IMR-90 (cell line): ENCODE measurements at regions not wholly inside any gene's neighbourhood (a gene's known extent, or its start where the extent isn't known, plus 50 kb on each side); places are given as distances from the start of the nearest gene placed in this dataset.

Source experiments
- ATAC-seq: fragments of 200-7000 bp; cut with Tn5 transposase; 2 replicates; pipeline ENCODE4 v1.9.1; 2020; ENCODE audit warnings: low read depth, mild to moderate bottlenecking, moderate library complexity
- BruUV-seq: library from RNA; stranded (reverse); fragments of 400-500 nt; replicated peaks from 2 replicates; lab custom pipeline; 2021; lab: Mats Ljungman, UMichigan
- CTCF ChIA-PET: fragments of 300-600 bp; formaldehyde crosslinking; extraction: SDS; loops from one replicate; lab custom pipeline; 2021; ENCODE audit warnings: antibody characterized with exemption; lab: Yijun Ruan, JAX
- POLR2A ChIA-PET: fragments of 300-600 bp; sonication (Branson Sonifier 250); formaldehyde crosslinking; loops from one replicate; lab custom pipeline; 2022; ENCODE audit warnings: antibody characterized with exemption; ENCODE audit not compliant: unreplicated experiment; lab: Charles Lee
- DNase-seq: peaks from one replicate; pipeline ENCODE4 v3.0.0; 2013
- H2AFZ ChIP-seq: replicated peaks from 2 replicates; pipeline ENCODE3; 2013; ENCODE audit warnings: low read length, mild to moderate bottlenecking; ENCODE audit not compliant: poor library complexity
- H2AK5ac ChIP-seq: 2 replicates; pipeline ENCODE4 v1.6.1; 2013; ENCODE audit warnings: low read depth, low read length, inconsistent platforms
- H2AK9ac ChIP-seq: replicated peaks from 2 replicates; pipeline ENCODE3; 2013; ENCODE audit warnings: mild to moderate bottlenecking, low read depth, low read length, moderate library complexity; ENCODE audit not compliant: poor library complexity
- H2BK120ac ChIP-seq: 2 replicates; pipeline ENCODE4 v1.6.1; 2013; ENCODE audit warnings: low read depth, low read length, inconsistent platforms
- H2BK15ac ChIP-seq: 3 replicates; pipeline ENCODE4 v1.6.1; 2013; ENCODE audit warnings: low read depth, low read length, inconsistent platforms
- H2BK20ac ChIP-seq: 2 replicates; pipeline ENCODE4 v1.6.1; 2013; ENCODE audit warnings: low read depth, mild to moderate bottlenecking, inconsistent platforms, low read length, moderate library complexity
- H2BK5ac ChIP-seq: 2 replicates; pipeline ENCODE4 v1.6.1; 2013; ENCODE audit warnings: mild to moderate bottlenecking, low read depth, low read length, inconsistent platforms; ENCODE audit not compliant: poor library complexity, severe bottlenecking
- H3K14ac ChIP-seq: replicated peaks from 2 replicates; pipeline ENCODE4 v1.6.1; 2013; ENCODE audit warnings: low read depth, low read length, inconsistent platforms
- H3K18ac ChIP-seq: 2 replicates; pipeline ENCODE4 v1.6.1; 2013; ENCODE audit warnings: low read depth, low read length, control low read depth
- H3K23ac ChIP-seq: 2 replicates; pipeline ENCODE4 v1.6.1; 2013; ENCODE audit warnings: low read depth, low read length, inconsistent platforms
- H3K27ac ChIP-seq: 2 replicates; pipeline ENCODE4 v1.5.1; 2013; ENCODE audit warnings: mild to moderate bottlenecking, control low read depth, low read length; ENCODE audit not compliant: insufficient read depth
- H3K27me3 ChIP-seq: 2 replicates; pipeline ENCODE4 v1.6.1; 2013; ENCODE audit warnings: low read length; ENCODE audit not compliant: control insufficient read depth, insufficient read depth
- H3K36me3 ChIP-seq: 2 replicates; pipeline ENCODE4 v1.6.1; 2013; ENCODE audit warnings: low read length, mixed read lengths; ENCODE audit not compliant: control insufficient read depth, insufficient read depth
- H3K4ac ChIP-seq: 2 replicates; pipeline ENCODE4 v1.6.1; 2013; ENCODE audit warnings: low read depth, low read length, inconsistent platforms
- H3K4me1 ChIP-seq: 2 replicates; pipeline ENCODE4 v1.6.1; 2013; ENCODE audit warnings: low read length, mixed read lengths; ENCODE audit not compliant: control insufficient read depth, insufficient read depth
- H3K4me2 ChIP-seq: 2 replicates; pipeline ENCODE4 v1.6.1; 2013; ENCODE audit warnings: low read depth, mild to moderate bottlenecking, control low read depth, low read length, moderate library complexity
- H3K4me3 ChIP-seq: 2 replicates; pipeline ENCODE4 v1.5.1; 2013; ENCODE audit warnings: low read depth, mild to moderate bottlenecking, control low read depth, low read length, moderate library complexity; ENCODE audit not compliant: insufficient read depth
- H3K56ac ChIP-seq: 2 replicates; pipeline ENCODE4 v1.6.1; 2013; ENCODE audit warnings: low read length, inconsistent platforms; ENCODE audit not compliant: insufficient read depth; ENCODE audit errors: extremely low read depth
- H3K79me1 ChIP-seq, 2 experiments: 2 replicates each; pipeline ENCODE4 v1.6.1; 2013; ENCODE audit warnings: low read length in 2 of 2, inconsistent platforms in 1 of 2, low read depth in 1 of 2
- H3K9ac ChIP-seq: 2 replicates; pipeline ENCODE4 v1.6.1; 2013; ENCODE audit warnings: low read depth, low read length, control low read depth
- H3K9me1 ChIP-seq: 2 replicates; pipeline ENCODE4 v1.6.1; 2013; ENCODE audit warnings: low read length, inconsistent platforms; ENCODE audit not compliant: insufficient read depth
- H3K9me3 ChIP-seq: 2 replicates; pipeline ENCODE4 v1.6.1; 2013; ENCODE audit warnings: low read length; ENCODE audit not compliant: control insufficient read depth, insufficient read depth
- H4K20me1 ChIP-seq: 2 replicates; pipeline ENCODE4 v1.6.1; 2013; ENCODE audit warnings: low read length, inconsistent platforms; ENCODE audit not compliant: insufficient read depth
- H4K5ac ChIP-seq: 2 replicates; pipeline ENCODE4 v1.6.1; 2013; ENCODE audit warnings: mild to moderate bottlenecking, low read depth, low read length, control low read depth
- H4K8ac ChIP-seq, 2 experiments: 2 replicates each; pipeline ENCODE4 v1.6.1; 2013; ENCODE audit warnings: low read depth in 2 of 2, low read length in 2 of 2, control low read depth in 1 of 2, inconsistent platforms in 1 of 2
- H4K91ac ChIP-seq: 2 replicates; pipeline ENCODE4 v1.6.1; 2013; ENCODE audit warnings: low read depth, low read length, inconsistent platforms; ENCODE audit not compliant: insufficient read depth
- CEBPB ChIP-seq: IDR thresholded peaks from 2 replicates; pipeline ENCODE4 v1.6.1; 2012; ENCODE audit warnings: low read depth, low read length, improper control_type of control experiment
- CHD1 ChIP-seq: IDR thresholded peaks from 2 replicates; pipeline ENCODE4 v1.6.1; 2012; ENCODE audit warnings: low read depth, low read length, improper control_type of control experiment
- ELK1 ChIP-seq: fragments of 150-350 bp; IDR thresholded peaks from 2 replicates; pipeline ENCODE4 v1.6.1; 2016; ENCODE audit warnings: low read depth, mild to moderate bottlenecking, low read length, moderate library complexity, borderline replicate concordance
- FOS ChIP-seq: fragments of 150-350 bp; IDR thresholded peaks from 2 replicates; pipeline ENCODE4 v1.6.1; 2016; ENCODE audit warnings: low read depth, low read length
- MAFK ChIP-seq: IDR thresholded peaks from 2 replicates; pipeline ENCODE4 v1.6.1; 2012; ENCODE audit warnings: low read depth, low read length, improper control_type of control experiment
- MAZ ChIP-seq: IDR thresholded peaks from 2 replicates; pipeline ENCODE4 v1.6.1; 2012; ENCODE audit warnings: low read depth, mild to moderate bottlenecking, low read length, improper control_type of control experiment, moderate library complexity, borderline replicate concordance
- MXI1 ChIP-seq: IDR thresholded peaks from 2 replicates; pipeline ENCODE4 v1.6.1; 2012; ENCODE audit warnings: low read depth, mild to moderate bottlenecking, low read length, moderate library complexity, borderline replicate concordance
- NFE2L2 ChIP-seq: fragments of 150-350 bp; IDR thresholded peaks from 2 replicates; pipeline ENCODE4 v1.6.1; 2016; ENCODE audit warnings: low read depth, mild to moderate bottlenecking, low read length
- POLR2A ChIP-seq: IDR thresholded peaks from 2 replicates; pipeline ENCODE4 v1.6.1; 2012; ENCODE audit warnings: mild to moderate bottlenecking, low read depth, low read length
- RAD21 ChIP-seq: IDR thresholded peaks from 2 replicates; pipeline ENCODE4 v1.6.1; 2012; ENCODE audit warnings: low read length, improper control_type of control experiment
- RCOR1 ChIP-seq: IDR thresholded peaks from 2 replicates; pipeline ENCODE4 v1.6.1; 2012; ENCODE audit warnings: mild to moderate bottlenecking, low read length, improper control_type of control experiment; ENCODE audit not compliant: insufficient replicate concordance
- RFX5 ChIP-seq: IDR thresholded peaks from 2 replicates; pipeline ENCODE4 v1.8.0; 2012; ENCODE audit warnings: low read depth, mild to moderate bottlenecking, low read length, moderate library complexity
- SMC3 ChIP-seq: fragments of 150-350 bp; IDR thresholded peaks from 2 replicates; pipeline ENCODE4 v1.6.1; 2016; ENCODE audit warnings: low read depth, mild to moderate bottlenecking, antibody characterized with exemption, low read length, moderate library complexity
- USF2 ChIP-seq: fragments of 150-350 bp; IDR thresholded peaks from 2 replicates; pipeline ENCODE4 v1.6.1; 2017; ENCODE audit warnings: mild to moderate bottlenecking, antibody characterized with exemption, low read length, low read depth
- WGBS, 2 experiments: methylation state at CpG; one replicate each; pipeline versions ENCODE4 v1.1.5 to v1.1.7; 2013; ENCODE audit warnings: missing lambda C conversion rate in 2 of 2; ENCODE audit not compliant: insufficient read length in 1 of 2; ENCODE audit errors: extremely low coverage in 2 of 2; 5-methylcytosine and 5-hydroxymethylcytosine counted together
- dilution Hi-C: fragments of 300-500 bp; cut with HindIII; formaldehyde crosslinking; loops from one replicate; pipeline ENCODE4 v1.14.3; 2018; ENCODE audit warnings: low sequenced_read_pairs; ENCODE audit not compliant: unreplicated experiment
- in situ Hi-C: fragments of 300-500 bp; cut with MboI; formaldehyde crosslinking; loops from 3 replicates; pipeline ENCODE4 v1.14.3; 2019; ENCODE audit warnings: low sequenced_read_pairs, inconsistent platforms, mixed read lengths
- intact Hi-C: fragments of 100-400 bp; cut with micrococcal nuclease; formaldehyde crosslinking; loops from 2 replicates; pipeline ENCODE4 v1.10.0; 2022
- TF ChIP-seq, protein P1 (sequence below): conservative IDR thresholded peaks from 2 replicates; pipeline ENCODE4 v1.5.1; 2012; ENCODE audit warnings: mild to moderate bottlenecking, low read depth, low read length, improper control_type of control experiment

DNA sequence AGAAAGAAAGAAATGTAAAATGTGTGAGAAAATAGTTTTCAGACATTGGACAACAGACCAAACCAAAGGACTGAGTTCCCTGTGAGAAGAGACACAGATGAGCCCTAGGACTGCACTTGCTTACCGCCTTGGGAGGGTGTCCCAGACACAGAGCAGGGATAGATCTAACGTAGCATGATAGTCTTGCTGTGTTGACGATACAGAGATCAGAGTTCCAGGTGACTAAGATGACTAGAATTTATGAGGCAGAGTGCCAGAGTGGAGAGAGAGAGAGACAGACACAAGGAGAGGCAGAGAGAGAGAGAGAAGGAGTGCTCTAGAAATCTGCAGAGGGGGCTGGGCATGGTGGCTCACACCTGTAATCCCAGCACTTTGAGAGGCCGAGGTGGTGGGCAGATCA is 148.2 kb upstream of the LMNTD1 start:
- POLR2A ChIA-PET, result no interaction called here
- no peak for TF ChIP-seq RAD21
- TF ChIP-seq MAFK, result no peak
- TF ChIP-seq CEBPB, result no peak
- TF ChIP-seq RCOR1, result no peak
- TF ChIP-seq POLR2A, result no peak
- TF ChIP-seq FOS, result no peak
- TF ChIP-seq NFE2L2, result no peak
- no peak for TF ChIP-seq RFX5
- TF ChIP-seq MAZ, result no peak
- TF ChIP-seq ELK1, result no peak
- no peak for TF ChIP-seq MXI1
- TF ChIP-seq, protein P1, sequence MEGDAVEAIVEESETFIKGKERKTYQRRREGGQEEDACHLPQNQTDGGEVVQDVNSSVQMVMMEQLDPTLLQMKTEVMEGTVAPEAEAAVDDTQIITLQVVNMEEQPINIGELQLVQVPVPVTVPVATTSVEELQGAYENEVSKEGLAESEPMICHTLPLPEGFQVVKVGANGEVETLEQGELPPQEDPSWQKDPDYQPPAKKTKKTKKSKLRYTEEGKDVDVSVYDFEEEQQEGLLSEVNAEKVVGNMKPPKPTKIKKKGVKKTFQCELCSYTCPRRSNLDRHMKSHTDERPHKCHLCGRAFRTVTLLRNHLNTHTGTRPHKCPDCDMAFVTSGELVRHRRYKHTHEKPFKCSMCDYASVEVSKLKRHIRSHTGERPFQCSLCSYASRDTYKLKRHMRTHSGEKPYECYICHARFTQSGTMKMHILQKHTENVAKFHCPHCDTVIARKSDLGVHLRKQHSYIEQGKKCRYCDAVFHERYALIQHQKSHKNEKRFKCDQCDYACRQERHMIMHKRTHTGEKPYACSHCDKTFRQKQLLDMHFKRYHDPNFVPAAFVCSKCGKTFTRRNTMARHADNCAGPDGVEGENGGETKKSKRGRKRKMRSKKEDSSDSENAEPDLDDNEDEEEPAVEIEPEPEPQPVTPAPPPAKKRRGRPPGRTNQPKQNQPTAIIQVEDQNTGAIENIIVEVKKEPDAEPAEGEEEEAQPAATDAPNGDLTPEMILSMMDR, result no peak
- TF ChIP-seq CHD1, result no peak
- TF ChIP-seq USF2, result no peak
- no peak for TF ChIP-seq SMC3
- DNase-seq, result peak; percentile 81

More for the DNA sequence above, 148.2 kb upstream of the LMNTD1 start:
- Histone ChIP-seq H3K4me1 (no peaks in the 10 kb centered on the region), H3K27me3 (no peaks in the 10 kb centered on the region), H2BK15ac (no peak overlapping the region), H2BK5ac (no peak overlapping the region), H2AK9ac (no peak overlapping the region), H3K27ac (no peak overlapping the region), H3K18ac (no peak overlapping the region), H3K79me1 (no peaks in the 10 kb centered on the region), H3K4me2 (no peak overlapping the region), H3K9me3 (peaks cover 4% of the 10 kb centered on the region; the same call in 1 of the 2 replicates), H3K14ac (no peak overlapping the region), H3K9ac (no peak overlapping the region), H4K20me1 (no peaks in the 10 kb centered on the region), H4K91ac (no peak overlapping the region), H3K56ac (no peak overlapping the region), H2BK20ac (no peak overlapping the region), H3K4me3 (no peak overlapping the region), H3K36me3 (no peaks in the 10 kb centered on the region), H3K4ac (no peak overlapping the region), H3K9me1 (no peaks in the 10 kb centered on the region), H2AFZ (peak overlapping the region; percentile 16), H4K8ac (no peak overlapping the region), H3K23ac (no peak overlapping the region), H4K5ac (no peak overlapping the region), H2AK5ac (no peak overlapping the region), H2BK120ac (no peak overlapping the region)
- CTCF ChIA-PET, result no interaction called here
- dilution Hi-C loops (no loop called here), intact Hi-C loops (no loop called here), in situ Hi-C loops (no loop called here)
- ATAC-seq, result peak; percentile 27; the same call in 1 of the 2 replicates
- no TSS peak for BruUV-seq
- WGBS, 2 experiments, result 33% methylated on average over 2 of the region's 4 CpGs; no CpG with 5 or more reads in 1 of the 2 experiments
